Esophagus squamous epithelium (tissue), 4 donors: ENCODE measurements at regions not wholly inside any gene's neighbourhood (a gene's known extent, or its start where the extent isn't known, plus 50 kb on each side); places are given as distances from the start of the nearest gene placed in this dataset.

Experiments used
- POLR2A ChIP-seq, 4 donors: fragments of 450-650 bp; IDR thresholded peaks; one replicate each; pipeline ENCODE4 v1.6.1; 2017; ENCODE audit warnings: antibody characterized with exemption in 4 of 4, mild to moderate bottlenecking in 4 of 4, moderate library complexity in 3 of 4
- TF ChIP-seq, protein P1 (sequence below), 6 experiments: fragments of 450-650 bp in 4 of 6; fragments of 200-600 bp in 2 of 6; sonication (generic) in 2 of 6; IDR thresholded peaks; one replicate each; pipeline ENCODE4 v1.5.1; 2016 to 2019; ENCODE audit warnings: antibody characterized with exemption in 6 of 6, mild to moderate bottlenecking in 4 of 6, moderate library complexity in 4 of 6

DNA sequence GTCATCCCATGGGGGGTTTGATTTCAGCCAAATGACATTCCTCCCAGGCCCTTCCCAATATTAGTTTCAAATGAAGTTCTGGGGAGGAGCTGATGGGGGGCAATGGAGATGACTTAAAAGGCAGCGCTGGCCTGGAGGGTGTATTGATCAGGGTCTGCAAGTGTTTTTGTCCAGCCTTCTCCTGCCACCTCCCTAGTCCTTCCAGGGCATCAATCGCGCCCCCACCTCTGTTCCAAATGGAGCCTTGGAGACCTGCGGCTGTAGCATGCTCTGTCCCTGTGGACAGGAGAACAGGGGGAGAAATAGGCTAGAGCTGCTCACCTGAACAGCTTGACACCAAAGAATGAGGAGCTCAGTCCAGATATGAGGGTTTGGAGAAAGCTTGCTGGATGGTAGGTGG lies 386.8 kb upstream of the PODXL start:
- TF ChIP-seq, protein P1, sequence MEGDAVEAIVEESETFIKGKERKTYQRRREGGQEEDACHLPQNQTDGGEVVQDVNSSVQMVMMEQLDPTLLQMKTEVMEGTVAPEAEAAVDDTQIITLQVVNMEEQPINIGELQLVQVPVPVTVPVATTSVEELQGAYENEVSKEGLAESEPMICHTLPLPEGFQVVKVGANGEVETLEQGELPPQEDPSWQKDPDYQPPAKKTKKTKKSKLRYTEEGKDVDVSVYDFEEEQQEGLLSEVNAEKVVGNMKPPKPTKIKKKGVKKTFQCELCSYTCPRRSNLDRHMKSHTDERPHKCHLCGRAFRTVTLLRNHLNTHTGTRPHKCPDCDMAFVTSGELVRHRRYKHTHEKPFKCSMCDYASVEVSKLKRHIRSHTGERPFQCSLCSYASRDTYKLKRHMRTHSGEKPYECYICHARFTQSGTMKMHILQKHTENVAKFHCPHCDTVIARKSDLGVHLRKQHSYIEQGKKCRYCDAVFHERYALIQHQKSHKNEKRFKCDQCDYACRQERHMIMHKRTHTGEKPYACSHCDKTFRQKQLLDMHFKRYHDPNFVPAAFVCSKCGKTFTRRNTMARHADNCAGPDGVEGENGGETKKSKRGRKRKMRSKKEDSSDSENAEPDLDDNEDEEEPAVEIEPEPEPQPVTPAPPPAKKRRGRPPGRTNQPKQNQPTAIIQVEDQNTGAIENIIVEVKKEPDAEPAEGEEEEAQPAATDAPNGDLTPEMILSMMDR (IDR thresholded peaks at IDR 0.05), result no peak
- no peak for TF ChIP-seq POLR2A (IDR thresholded peaks at IDR 0.05)
